ENCODE measurements at regions not wholly inside any gene's neighbourhood (a gene's known extent, or its start where the extent isn't known, plus 50 kb on each side); places are given as distances from the start of the nearest gene placed in this dataset.

- Histone ChIP-seq H3K79me2 (replicated peaks; ENCODE audit: insufficient read depth, low read length) (no peaks in the 10 kb centered on the region), H3K4me2 (ENCODE audit: low read length) (no peak overlapping the region), H3K9me3 (ENCODE audit: low read length) (no peaks in the 10 kb centered on the region), H3F3A (ENCODE audit: insufficient read depth, low read length, poor library complexity, severe bottlenecking) (no peaks in the 10 kb centered on the region), H3K27ac (ENCODE audit: low read length) (no peak overlapping the region), H2AFZ (ENCODE audit: low read depth, low read length) (no peak overlapping the region), H3K36me3 (ENCODE audit: insufficient read depth, low read length) (no peaks in the 10 kb centered on the region), H3K9me2 (ENCODE audit: insufficient read depth, low read length) (no peaks in the 10 kb centered on the region), H3K9ac (ENCODE audit: low read length) (no peak overlapping the region), H3K4me3 (ENCODE audit: low read length) (no peak overlapping the region), H4K20me1 (ENCODE audit: insufficient read depth) (no peaks in the 10 kb centered on the region), H3K27me3 (ENCODE audit: insufficient read depth, low read depth, low read length) (no peaks in the 10 kb centered on the region)
- no peak for TF ChIP-seq RAD21 (conservative IDR thresholded peaks at IDR 0.05)
- TF ChIP-seq EZH2 (IDR thresholded peaks at IDR 0.05; ENCODE audit: borderline replicate concordance, insufficient read depth, low read length, poor library complexity, severe bottlenecking), result no peak
- no peak for TF ChIP-seq REST (IDR thresholded peaks at IDR 0.05; ENCODE audit: borderline replicate concordance)
- TF ChIP-seq CTCF (IDR thresholded peaks at IDR 0.05; ENCODE audit: poor library complexity, severe bottlenecking), result no peak
- TF ChIP-seq TAF1 (IDR thresholded peaks at IDR 0.05; ENCODE audit: low read depth), result no peak
- TF ChIP-seq POLR2AphosphoS5 (IDR thresholded peaks at IDR 0.05), result no peak
- TF ChIP-seq EP300 (conservative IDR thresholded peaks at IDR 0.05; ENCODE audit: poor library complexity, severe bottlenecking), result no peak
- no peak for TF ChIP-seq SMC3 (conservative IDR thresholded peaks at IDR 0.05; ENCODE audit: poor library complexity)
- TF ChIP-seq MXI1 (conservative IDR thresholded peaks at IDR 0.05; ENCODE audit: poor library complexity, severe bottlenecking), result no peak
Observed at GRCh38 chr1:29949676-29950075, 713.4 kb downstream of the PTPRU start.

GRCh38 chr1:29948581-29948980, 712.3 kb downstream of the PTPRU start:
- Histone ChIP-seq H3K36me3 (ENCODE audit: insufficient read depth, low read length) (no peaks in the 10 kb centered on the region), H3K9me3 (ENCODE audit: low read length) (no peaks in the 10 kb centered on the region), H3F3A (ENCODE audit: insufficient read depth, low read length, poor library complexity, severe bottlenecking) (no peaks in the 10 kb centered on the region), H2AFZ (ENCODE audit: low read depth, low read length) (no peak overlapping the region), H4K20me1 (ENCODE audit: insufficient read depth) (no peaks in the 10 kb centered on the region), H3K4me3 (ENCODE audit: low read length) (no peak overlapping the region), H3K27ac (ENCODE audit: low read length) (no peak overlapping the region), H3K79me2 (replicated peaks; ENCODE audit: insufficient read depth, low read length) (no peaks in the 10 kb centered on the region), H3K9me2 (ENCODE audit: insufficient read depth, low read length) (no peaks in the 10 kb centered on the region), H3K9ac (ENCODE audit: low read length) (no peak overlapping the region), H3K4me2 (ENCODE audit: low read length) (no peak overlapping the region), H3K27me3 (ENCODE audit: insufficient read depth, low read depth, low read length) (no peaks in the 10 kb centered on the region)
- TF ChIP-seq MXI1 (conservative IDR thresholded peaks at IDR 0.05; ENCODE audit: poor library complexity, severe bottlenecking), result no peak

GRCh38 chr1:29946057-29946456, 709.7 kb downstream of the PTPRU start:
- H2AFZ ChIP-seq (ENCODE audit: low read depth, low read length), result no peak overlapping the region
- no peaks in the 10 kb centered on the region for H3K9me2 ChIP-seq (ENCODE audit: insufficient read depth, low read length)
- no peak overlapping the region for H3K27ac ChIP-seq (ENCODE audit: low read length)
- H3K27me3 ChIP-seq (ENCODE audit: insufficient read depth, low read depth, low read length), result no peaks in the 10 kb centered on the region
- no peaks in the 10 kb centered on the region for H3K79me2 ChIP-seq (replicated peaks; ENCODE audit: insufficient read depth, low read length)
- no peak overlapping the region for H3K4me2 ChIP-seq (ENCODE audit: low read length)
- H3K36me3 ChIP-seq (ENCODE audit: insufficient read depth, low read length), result no peaks in the 10 kb centered on the region
- no peaks in the 10 kb centered on the region for H3F3A ChIP-seq (ENCODE audit: insufficient read depth, low read length, poor library complexity, severe bottlenecking)
- TF ChIP-seq REST (IDR thresholded peaks at IDR 0.05; ENCODE audit: borderline replicate concordance), result no peak
- TF ChIP-seq EZH2 (IDR thresholded peaks at IDR 0.05; ENCODE audit: borderline replicate concordance, insufficient read depth, low read length, poor library complexity, severe bottlenecking), result no peak
- no peak for TF ChIP-seq CTCF (IDR thresholded peaks at IDR 0.05; ENCODE audit: poor library complexity, severe bottlenecking)
- no peak for TF ChIP-seq TAF1 (IDR thresholded peaks at IDR 0.05; ENCODE audit: low read depth)
- TF ChIP-seq RAD21 (conservative IDR thresholded peaks at IDR 0.05), result no peak
- TF ChIP-seq MXI1 (conservative IDR thresholded peaks at IDR 0.05; ENCODE audit: poor library complexity, severe bottlenecking), result no peak
- TF ChIP-seq POLR2AphosphoS5 (IDR thresholded peaks at IDR 0.05), result no peak
- no peak for TF ChIP-seq EP300 (conservative IDR thresholded peaks at IDR 0.05; ENCODE audit: poor library complexity, severe bottlenecking)
- TF ChIP-seq SMC3 (conservative IDR thresholded peaks at IDR 0.05; ENCODE audit: poor library complexity), result no peak
- no peak overlapping the region for H3K4me3 ChIP-seq (ENCODE audit: low read length)
- no peak overlapping the region for H3K9ac ChIP-seq (ENCODE audit: low read length)
- H3K9me3 ChIP-seq (ENCODE audit: low read length), result no peaks in the 10 kb centered on the region
- no peaks in the 10 kb centered on the region for H4K20me1 ChIP-seq (ENCODE audit: insufficient read depth)

All from neural cell (in vitro differentiated cells).